Heart right ventricle (tissue), 16 donors: ENCODE measurements at regions not wholly inside any gene's neighbourhood (a gene's known extent, or its start where the extent isn't known, plus 50 kb on each side); places are given as distances from the start of the nearest gene placed in this dataset.
A peak's percentile ranks its signal among the peaks of the same experiment; 100 is the strongest.

Source experiments
- ATAC-seq, 8 donors: fragments of 200-7000 bp; cut with Tn5 transposase; one replicate each; pipeline ENCODE4 v1.9.1; 2020; ENCODE audit warnings: mild to moderate bottlenecking in 8 of 8, moderate library complexity in 8 of 8, moderate number of reproducible peaks in 1 of 8
- DNase-seq, 2 donors: peaks; one replicate each; pipeline ENCODE4 v3.0.0-alpha.2; 2020
- H3K27ac ChIP-seq, 10 donors: fragments of 200-600 bp; sonication (generic) in 2 of 10; one replicate each; pipeline versions ENCODE4 v1.5.0 to v1.8.0; 2020 to 2022; ENCODE audit warnings: mild to moderate bottlenecking in 3 of 10
- H3K27me3 ChIP-seq, 7 donors: fragments of 200-600 bp; one replicate each; pipeline ENCODE4 v1.8.0; 2021 to 2022; ENCODE audit warnings: mild to moderate bottlenecking in 2 of 7
- H3K36me3 ChIP-seq, 9 donors: fragments of 200-600 bp; sonication (generic) in 1 of 9; one replicate each; pipeline versions ENCODE4 v1.5.0 to v1.8.0; 2020 to 2022; ENCODE audit warnings: mild to moderate bottlenecking in 2 of 9
- H3K4me1 ChIP-seq, 9 donors: fragments of 200-600 bp; sonication (generic) in 1 of 9; one replicate each; pipeline versions ENCODE4 v1.5.0 to v1.8.0; 2020 to 2022; ENCODE audit warnings: mild to moderate bottlenecking in 4 of 9
- H3K4me3 ChIP-seq, 10 donors: fragments of 200-600 bp; sonication (generic) in 2 of 10; one replicate each; pipeline versions ENCODE4 v1.5.0 to v1.8.0; 2020 to 2022; ENCODE audit warnings: mild to moderate bottlenecking in 7 of 10, moderate library complexity in 2 of 10
- H3K9me3 ChIP-seq, 11 donors: fragments of 200-600 bp in 10 of 11; sonication (generic) in 2 of 11; one replicate each; pipeline versions ENCODE4 v1.5.0 to v1.8.0; 2013 to 2022; ENCODE audit warnings: mild to moderate bottlenecking in 2 of 11, control low read depth in 1 of 11, moderate library complexity in 1 of 11
- CTCF ChIP-seq, 9 donors: fragments of 200-600 bp; sonication (generic) in 2 of 9; IDR thresholded peaks; one replicate each; pipeline versions ENCODE4 v1.5.0 to v1.8.0; 2021 to 2022; ENCODE audit warnings: antibody characterized with exemption in 9 of 9, mild to moderate bottlenecking in 5 of 9, moderate library complexity in 1 of 9
- WGBS, 2 donors: extraction: QIAGEN DNeasy Blood & Tissue Kit; methylation state at CpG; one replicate each; pipeline ENCODE4 v1.1.7; 2013; ENCODE audit warnings: inconsistent platforms in 1 of 2; 5-methylcytosine and 5-hydroxymethylcytosine counted together
- intact Hi-C, 10 donors: fragments of 100-400 bp; cut with DNase I; formaldehyde crosslinking; loops; one replicate each; pipeline versions ENCODE4 v1.11.1 to v1.14.2; 2022
- donor health status: Arrhythmogenic right ventricular cardiomyopathy.
- donor health status: ischemic (EF 13 %, LVEDD 7.1; RV severe dilation, severe dysfunction).
- donor health status: healthy with polysubstance abuse.
- donor health status: DM: no; HTN: yes; CAD: no.
- donor health status: DM: no; HTN: no; CAD: no.
- donor health status: ischemic (EF 25% LVEDD 6.9; RV normal size, moderate dysfunction).
- donor health status: ischemic (EF 25% LVEDD 5.7; RV mildly dilated, moderate dysfunction).
- donor health status: healthy.
- donor health status: DM: yes; HTN: yes; CAD: no.
- donor health status: Ischemic cardiomyopathy.
- donor health status: ischemic (EF 35%, LVEDD 5.7; RV mildly dilated, moderate dysfunction).
- donor health status: nonischemic (EF 11% LVEDD 7.7; RV severe dilation, severe dysfunction).
- donor health status: DM: yes; HTN: yes; CAD: no.
- donor health status: PGD.
- donor health status: ischemic (EF 29% LVEDD 5.4; RV normal size, mild dysfunction).
- donor health status: nonischemic (EF 23%, LVEDD 6.1; RV moderate dilation, normal function).

- DNase-seq (no peak), ATAC-seq (no peak)
- H3K4me1 ChIP-seq = peaks cover 0 to 17% (median 0%) of the 10 kb centered on the region in 9 donors
- no peaks in the 10 kb centered on the region for H3K36me3 ChIP-seq
- H3K27ac ChIP-seq = no peak overlapping the region
- no peak for TF ChIP-seq CTCF (IDR thresholded peaks at IDR 0.05)
- no peaks in the 10 kb centered on the region for H3K9me3 ChIP-seq
- WGBS, 2 donors = 85 to 89% methylated on average over 13 of the region's 13 CpGs
- H3K4me3 ChIP-seq = no peak overlapping the region
- H3K27me3 ChIP-seq = peaks cover 0 to 11% (median 0%) of the 10 kb centered on the region in 7 donors
- intact Hi-C loops = no loop called here
Measured at GRCh38 chr2:120805011-120805410, 69.3 kb downstream of the GLI2 start.

- Histone ChIP-seq H3K4me3 (no peak overlapping the region), H3K9me3 (no peaks in the 10 kb centered on the region), H3K27me3 (peaks cover 0 to 17% (median 0%) of the 10 kb centered on the region in 7 donors), H3K27ac (no peak overlapping the region), H3K4me1 (peaks cover 0 to 17% (median 0%) of the 10 kb centered on the region in 9 donors), H3K36me3 (no peaks in the 10 kb centered on the region)
- WGBS, 2 donors = 53 to 59% methylated on average over 4 of the region's 4 CpGs
- peak in 2 of 8 donors; percentile 29 to 49 for ATAC-seq
- intact Hi-C loops = no loop called here
- no peak for TF ChIP-seq CTCF (IDR thresholded peaks at IDR 0.05)
- DNase-seq = no peak
Measured at GRCh38 chr2:120805602-120806001, 69.9 kb downstream of the GLI2 start.

GRCh38 chr2:120807751-120808150 lies 72.1 kb downstream of the GLI2 start:
- H3K4me1 ChIP-seq = peaks cover 0 to 13% (median 0%) of the 10 kb centered on the region in 9 donors
- no peak for DNase-seq
- no peaks in the 10 kb centered on the region for H3K36me3 ChIP-seq
- WGBS, 2 donors = 83 to 86% methylated on average over 10 of the region's 10 CpGs
- no peak for ATAC-seq
- H3K9me3 ChIP-seq = no peaks in the 10 kb centered on the region
- H3K27ac ChIP-seq = no peak overlapping the region
- H3K27me3 ChIP-seq = peaks cover 0 to 14% (median 0%) of the 10 kb centered on the region in 7 donors
- no peak overlapping the region for H3K4me3 ChIP-seq
- intact Hi-C loops = no loop called here
- no peak for TF ChIP-seq CTCF (IDR thresholded peaks at IDR 0.05)

GRCh38 chr2:120809151-120809550 lies 73.5 kb downstream of the GLI2 start:
- H3K4me1 ChIP-seq = peaks cover 0 to 13% (median 0%) of the 10 kb centered on the region in 9 donors
- peaks cover 0 to 14% (median 0%) of the 10 kb centered on the region in 7 donors for H3K27me3 ChIP-seq
- DNase-seq (no peak), ATAC-seq (no peak)
- H3K4me3 ChIP-seq = no peak overlapping the region
- 93 to 96% methylated on average over 2 of the region's 2 CpGs for WGBS, 2 donors
- intact Hi-C loops = no loop called here
- no peaks in the 10 kb centered on the region for H3K36me3 ChIP-seq
- no peaks in the 10 kb centered on the region for H3K9me3 ChIP-seq
- H3K27ac ChIP-seq = no peak overlapping the region
- no peak for TF ChIP-seq CTCF (IDR thresholded peaks at IDR 0.05)
